ENCODE measurements at regions not wholly inside any gene's neighbourhood (a gene's known extent, or its start where the extent isn't known, plus 50 kb on each side); places are given as distances from the start of the nearest gene placed in this dataset.

- no peak for DNase-seq
- Histone ChIP-seq H3K4me1 (ENCODE audit: low read length) (0 out of 2 replicates have a peak, but pooled peaks cover 3% of the 10 kb centered on the region), H3K4me2 (ENCODE audit: low read depth, low read length) (no peak overlapping the region), H4K20me1 (ENCODE audit: insufficient read depth, low read length) (no peaks in the 10 kb centered on the region), H3K4me3 (ENCODE audit: low read length) (no peak overlapping the region), H3K9ac (ENCODE audit: low read length) (no peak overlapping the region), H3K27ac (ENCODE audit: low read length) (no peak overlapping the region), H3K27me3 (replicated peaks; ENCODE audit: insufficient read depth, low read length) (no peaks in the 10 kb centered on the region), H3K79me2 (ENCODE audit: low read length) (no peaks in the 10 kb centered on the region), H3K36me3 (replicated peaks; ENCODE audit: insufficient read depth, low read length) (no peaks in the 10 kb centered on the region), H3K9me3 (replicated peaks; ENCODE audit: insufficient read depth, low read length) (no peaks in the 10 kb centered on the region), H2AFZ (ENCODE audit: low read length) (no peak overlapping the region), H3F3A (ENCODE audit: insufficient read depth, low read length) (no peaks in the 10 kb centered on the region), H3K9me2 (replicated peaks; ENCODE audit: insufficient read depth, low read length) (no peaks in the 10 kb centered on the region)
- TF ChIP-seq EZH2phosphoT487 (IDR thresholded peaks at IDR 0.05; ENCODE audit: low read length) (no peak), CTCF (IDR thresholded peaks at IDR 0.05; ENCODE audit: low read length) (no peak), EZH2 (optimal IDR thresholded peaks at IDR 0.05; ENCODE audit: low read depth, low read length) (no peak)
These were observed 163.6 kb upstream of the SLC39A10 start for GRCh38 chr2:195493416-195493815.

- peaks cover 25% of the 10 kb centered on the region for H3K4me1 ChIP-seq (ENCODE audit: low read length)
- H3F3A ChIP-seq (ENCODE audit: insufficient read depth, low read length), result peaks cover 11% of the 10 kb centered on the region
These were observed 166.7 kb upstream of the SLC39A10 start for GRCh38 chr2:195490319-195490718.

GRCh38 chr2:195489101-195489500 lies 167.9 kb upstream of the SLC39A10 start:
- no peak for DNase-seq
- no peaks in the 10 kb centered on the region for H3K27me3 ChIP-seq (replicated peaks; ENCODE audit: insufficient read depth, low read length)
- H3K79me2 ChIP-seq (ENCODE audit: low read length), result no peaks in the 10 kb centered on the region
- no peak overlapping the region for H3K4me3 ChIP-seq (ENCODE audit: low read length)
- no peaks in the 10 kb centered on the region for H3K36me3 ChIP-seq (replicated peaks; ENCODE audit: insufficient read depth, low read length)
- no peaks in the 10 kb centered on the region for H3K9me3 ChIP-seq (replicated peaks; ENCODE audit: insufficient read depth, low read length)
- H4K20me1 ChIP-seq (ENCODE audit: insufficient read depth, low read length), result no peaks in the 10 kb centered on the region
- TF ChIP-seq EZH2 (optimal IDR thresholded peaks at IDR 0.05; ENCODE audit: low read depth, low read length) (no peak), CTCF (IDR thresholded peaks at IDR 0.05; ENCODE audit: low read length) (no peak), EZH2phosphoT487 (IDR thresholded peaks at IDR 0.05; ENCODE audit: low read length) (no peak)
- peaks cover 25% of the 10 kb centered on the region for H3K4me1 ChIP-seq (ENCODE audit: low read length)
- H3F3A ChIP-seq (ENCODE audit: insufficient read depth, low read length), result peaks cover 11% of the 10 kb centered on the region
- H3K4me2 ChIP-seq (ENCODE audit: low read depth, low read length), result no peak overlapping the region
- H3K9ac ChIP-seq (ENCODE audit: low read length), result no peak overlapping the region
- H3K27ac ChIP-seq (ENCODE audit: low read length), result no peak overlapping the region
- no peak overlapping the region for H2AFZ ChIP-seq (ENCODE audit: low read length)
- no peaks in the 10 kb centered on the region for H3K9me2 ChIP-seq (replicated peaks; ENCODE audit: insufficient read depth, low read length)

More at GRCh38 chr2:195490319-195490718, 166.7 kb upstream of the SLC39A10 start:
- no peak overlapping the region for H3K4me3 ChIP-seq (ENCODE audit: low read length)
- H3K9me2 ChIP-seq (replicated peaks; ENCODE audit: insufficient read depth, low read length), result no peaks in the 10 kb centered on the region
- no peak overlapping the region for H3K4me2 ChIP-seq (ENCODE audit: low read depth, low read length)
- DNase-seq, result no peak
- no peaks in the 10 kb centered on the region for H4K20me1 ChIP-seq (ENCODE audit: insufficient read depth, low read length)
- no peaks in the 10 kb centered on the region for H3K79me2 ChIP-seq (ENCODE audit: low read length)
- no peaks in the 10 kb centered on the region for H3K27me3 ChIP-seq (replicated peaks; ENCODE audit: insufficient read depth, low read length)
- TF ChIP-seq EZH2 (optimal IDR thresholded peaks at IDR 0.05; ENCODE audit: low read depth, low read length) (no peak), CTCF (IDR thresholded peaks at IDR 0.05; ENCODE audit: low read length) (no peak), EZH2phosphoT487 (IDR thresholded peaks at IDR 0.05; ENCODE audit: low read length) (no peak)
- no peaks in the 10 kb centered on the region for H3K9me3 ChIP-seq (replicated peaks; ENCODE audit: insufficient read depth, low read length)
- H3K36me3 ChIP-seq (replicated peaks; ENCODE audit: insufficient read depth, low read length), result no peaks in the 10 kb centered on the region
- no peak overlapping the region for H2AFZ ChIP-seq (ENCODE audit: low read length)
- H3K9ac ChIP-seq (ENCODE audit: low read length), result no peak overlapping the region
- no peak overlapping the region for H3K27ac ChIP-seq (ENCODE audit: low read length)
